ENCODE measurements at regions not wholly inside any gene's neighbourhood (a gene's known extent, or its start where the extent isn't known, plus 50 kb on each side); places are given as distances from the start of the nearest gene placed in this dataset.
"Not testable (repeated sequence)": the region's sequence is repeated elsewhere in the genome, so short reads cannot be mapped to it uniquely, and the experiment has no call there.

DNA sequence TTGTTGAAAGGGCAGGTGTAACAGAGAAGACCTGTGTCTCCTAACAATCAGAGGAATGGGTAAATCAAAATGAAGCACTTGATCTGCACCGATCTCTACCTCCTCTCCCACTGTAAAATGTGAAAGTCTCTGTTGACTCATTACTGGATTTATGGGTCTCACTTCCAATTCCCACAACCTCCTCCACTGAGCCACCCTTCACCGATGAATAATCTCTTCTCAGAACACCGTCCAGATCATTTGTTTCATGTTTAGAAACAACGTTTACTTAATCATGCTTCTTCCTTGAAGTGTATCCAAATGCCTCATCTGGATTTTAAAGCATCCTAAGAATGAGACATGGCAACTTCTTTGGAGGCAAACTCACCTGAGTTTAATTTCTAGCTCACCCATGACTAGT is 643.6 kb downstream of the ETS1 start:
- Histone ChIP-seq H3K4me3 (no peak overlapping the region), H3K27ac (no peak overlapping the region), H3K27me3 (no peaks in the 10 kb centered on the region), H3K4me1 (no peaks in the 10 kb centered on the region), H3K9me3 (no peaks in the 10 kb centered on the region), H3K36me3 (no peaks in the 10 kb centered on the region)
- TF ChIP-seq, protein P1, sequence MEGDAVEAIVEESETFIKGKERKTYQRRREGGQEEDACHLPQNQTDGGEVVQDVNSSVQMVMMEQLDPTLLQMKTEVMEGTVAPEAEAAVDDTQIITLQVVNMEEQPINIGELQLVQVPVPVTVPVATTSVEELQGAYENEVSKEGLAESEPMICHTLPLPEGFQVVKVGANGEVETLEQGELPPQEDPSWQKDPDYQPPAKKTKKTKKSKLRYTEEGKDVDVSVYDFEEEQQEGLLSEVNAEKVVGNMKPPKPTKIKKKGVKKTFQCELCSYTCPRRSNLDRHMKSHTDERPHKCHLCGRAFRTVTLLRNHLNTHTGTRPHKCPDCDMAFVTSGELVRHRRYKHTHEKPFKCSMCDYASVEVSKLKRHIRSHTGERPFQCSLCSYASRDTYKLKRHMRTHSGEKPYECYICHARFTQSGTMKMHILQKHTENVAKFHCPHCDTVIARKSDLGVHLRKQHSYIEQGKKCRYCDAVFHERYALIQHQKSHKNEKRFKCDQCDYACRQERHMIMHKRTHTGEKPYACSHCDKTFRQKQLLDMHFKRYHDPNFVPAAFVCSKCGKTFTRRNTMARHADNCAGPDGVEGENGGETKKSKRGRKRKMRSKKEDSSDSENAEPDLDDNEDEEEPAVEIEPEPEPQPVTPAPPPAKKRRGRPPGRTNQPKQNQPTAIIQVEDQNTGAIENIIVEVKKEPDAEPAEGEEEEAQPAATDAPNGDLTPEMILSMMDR (IDR thresholded peaks at IDR 0.05), result no peak
- TF ChIP-seq POLR2A (IDR thresholded peaks at IDR 0.05), result no peak
- DNase-seq, result no peak
- intact Hi-C loops (cut with DNase I), result no loop called here
- 31 to 38% methylated on average over 4 of the region's 4 CpGs for WGBS, 2 donors

DNA sequence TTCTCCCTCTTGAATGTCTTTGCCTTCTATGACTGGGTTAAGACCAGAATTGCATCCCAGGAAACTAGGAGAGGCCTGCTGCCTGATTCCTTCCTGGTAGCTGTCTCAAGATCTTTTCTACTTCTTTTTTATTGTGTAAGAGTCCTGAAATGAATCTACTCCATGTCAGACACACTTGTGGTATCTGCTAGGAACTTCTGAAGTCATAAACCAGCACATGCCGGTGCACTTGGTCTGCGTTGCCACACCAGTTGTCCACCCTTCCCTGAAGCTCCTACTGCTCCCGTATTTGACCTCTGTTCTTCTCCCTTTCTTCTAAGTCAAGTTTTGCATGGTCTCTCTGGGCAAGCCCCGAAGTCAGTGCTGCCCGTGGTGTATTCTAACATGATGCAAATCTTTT is 644.2 kb downstream of the ETS1 start:
- no peaks in the 10 kb centered on the region for H3K27me3 ChIP-seq
- H3K36me3 ChIP-seq, result no peaks in the 10 kb centered on the region
- H3K4me1 ChIP-seq, result no peaks in the 10 kb centered on the region
- no peak for DNase-seq
- no peaks in the 10 kb centered on the region for H3K9me3 ChIP-seq
- H3K27ac ChIP-seq, result no peak overlapping the region
- intact Hi-C loops (cut with DNase I), result no loop called here
- TF ChIP-seq POLR2A (IDR thresholded peaks at IDR 0.05), result no peak
- TF ChIP-seq, protein P1 (IDR thresholded peaks at IDR 0.05), result no peak
- H3K4me3 ChIP-seq, result no peak overlapping the region
- 68 to 76% methylated on average over 5 of the region's 5 CpGs for WGBS, 2 donors

DNA sequence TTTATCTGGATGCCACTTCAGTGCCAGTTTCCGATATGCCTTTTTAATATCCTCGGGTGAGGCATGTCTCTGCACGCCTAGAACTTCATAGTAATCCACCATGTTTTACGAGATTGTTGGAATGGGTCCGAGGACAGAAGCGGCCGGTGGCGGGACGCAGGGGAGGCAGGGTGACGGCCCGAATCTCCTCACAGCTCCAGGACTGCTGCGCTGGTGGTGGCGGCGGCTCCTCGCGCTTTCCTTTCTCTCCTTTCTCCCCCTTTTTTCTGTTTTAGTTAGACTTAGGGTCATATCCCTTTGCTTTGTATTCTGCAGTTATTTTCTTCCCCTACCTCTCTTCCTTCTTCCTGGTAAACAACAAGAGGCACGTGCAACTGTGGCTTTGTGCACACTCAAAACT is 645.8 kb downstream of the ETS1 start:
- intact Hi-C loops (cut with DNase I); H3K4me1 ChIP-seq; H3K27ac ChIP-seq; H3K27me3 ChIP-seq; H3K9me3 ChIP-seq; DNase-seq; H3K36me3 ChIP-seq; H3K4me3 ChIP-seq: not testable (repeated sequence)
- WGBS, 2 donors, result 88 to 89% methylated on average over 17 of the region's 17 CpGs

DNA sequence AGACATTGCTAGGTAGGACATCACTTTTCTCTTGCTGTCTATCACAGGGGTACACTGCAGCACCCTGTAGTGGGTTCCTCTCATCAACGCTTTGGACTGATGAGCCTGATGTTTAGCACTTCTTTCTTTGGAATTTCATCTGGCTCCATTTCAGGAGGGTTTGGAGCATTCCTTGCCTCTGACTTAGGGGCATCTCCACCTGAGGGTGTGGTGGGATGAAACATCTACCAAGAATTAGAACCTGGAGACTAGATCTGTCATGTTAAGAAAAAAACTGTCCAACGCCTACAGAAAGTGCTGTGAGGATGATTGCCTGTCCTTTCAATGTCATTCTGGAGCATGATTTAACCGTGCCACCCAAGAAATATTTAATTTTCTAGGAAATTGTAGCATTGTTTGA is 648.4 kb downstream of the ETS1 start:
- WGBS, 2 donors, result 68 to 72% methylated on average over 3 of the region's 3 CpGs
- Histone ChIP-seq H3K27ac (no peak overlapping the region), H3K4me3 (no peak overlapping the region), H3K4me1 (no peaks in the 10 kb centered on the region), H3K9me3 (no peaks in the 10 kb centered on the region), H3K27me3 (no peaks in the 10 kb centered on the region), H3K36me3 (no peaks in the 10 kb centered on the region)
- intact Hi-C loops (cut with DNase I), result no loop called here
- TF ChIP-seq POLR2A (IDR thresholded peaks at IDR 0.05), result no peak
- TF ChIP-seq, protein P1 (IDR thresholded peaks at IDR 0.05), result no peak
- DNase-seq, result no peak

DNA sequence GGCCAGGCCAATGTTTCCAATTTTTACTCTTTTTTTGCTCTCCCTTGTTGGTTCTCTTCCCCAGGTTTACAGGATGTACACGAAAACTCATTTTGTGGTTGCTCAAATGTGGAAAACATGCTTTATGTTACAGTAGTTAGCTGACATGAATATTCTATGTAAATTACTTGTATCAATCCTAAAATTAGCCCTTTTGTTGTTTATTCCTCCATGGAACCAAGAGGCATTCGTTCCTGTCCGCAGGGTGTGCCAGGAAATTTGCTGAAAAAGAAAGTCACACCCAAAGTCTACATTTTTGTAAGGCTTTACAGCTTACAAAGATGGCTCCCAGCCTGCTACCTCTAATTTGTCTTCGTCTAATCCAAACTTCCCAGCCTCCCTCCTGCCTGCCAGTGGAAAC is 652.3 kb downstream of the ETS1 start:
- Histone ChIP-seq H3K4me1 (no peaks in the 10 kb centered on the region), H3K36me3 (no peaks in the 10 kb centered on the region), H3K27me3 (no peaks in the 10 kb centered on the region), H3K9me3 (no peaks in the 10 kb centered on the region), H3K27ac (no peak overlapping the region), H3K4me3 (no peak overlapping the region)
- TF ChIP-seq, protein P1 (IDR thresholded peaks at IDR 0.05), result no peak
- intact Hi-C loops (cut with DNase I), result no loop called here
- DNase-seq, result no peak
- WGBS, 2 donors, result 53 to 60% methylated on average over 4 of the region's 4 CpGs

DNA sequence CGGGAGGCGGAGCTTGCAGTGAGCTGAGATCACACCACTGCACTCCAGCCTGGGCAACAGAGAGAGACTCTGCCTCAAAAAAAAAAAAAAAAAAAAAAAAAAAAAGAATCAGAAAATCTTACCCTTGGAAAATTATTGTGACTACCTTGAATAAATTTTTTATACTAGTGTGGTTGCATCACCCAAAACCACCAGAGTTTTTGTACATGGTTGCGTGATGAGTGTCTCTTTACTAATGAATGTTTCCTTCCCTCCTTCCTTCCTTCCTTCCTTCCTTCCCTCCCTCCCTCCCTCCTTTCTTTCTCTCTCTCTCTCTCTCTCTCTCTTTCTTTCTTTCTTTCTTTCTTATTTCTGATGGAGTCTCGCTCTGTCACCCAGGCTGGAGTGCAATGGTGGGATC is 653.4 kb downstream of the ETS1 start:
- DNase-seq; H3K4me3 ChIP-seq; H3K27me3 ChIP-seq; H3K27ac ChIP-seq; H3K4me1 ChIP-seq; H3K9me3 ChIP-seq; intact Hi-C loops (cut with DNase I); H3K36me3 ChIP-seq: not testable (repeated sequence)
- 86 to 88% methylated on average over 4 of the region's 4 CpGs for WGBS, 2 donors
